Activated CD4-positive, alpha-beta T cell treated with anti-CD3 and anti-CD28 coated beads, Interleukin-2, amount 10 ng/mL, durations not matched to agents 7 days and 5 days (primary cell): ENCODE measurements at regions not wholly inside any gene's neighbourhood (a gene's known extent, or its start where the extent isn't known, plus 50 kb on each side); places are given as distances from the start of the nearest gene placed in this dataset.

ENCODE experiments used
- CTCF ChIA-PET: fragments of 350-600 bp; sonication (Branson Sonifier 250); formaldehyde crosslinking; loops from one replicate; lab custom pipeline; 2021; ENCODE audit warnings: antibody characterized with exemption; lab: Charles Lee
- POLR2A ChIA-PET: fragments of 350-600 bp; sonication (Branson Sonifier 250); formaldehyde crosslinking; loops from one replicate; lab custom pipeline; 2021; ENCODE audit warnings: antibody characterized with exemption; lab: Charles Lee
- DNase-seq: peaks from one replicate; pipeline ENCODE4 v3.0.0-alpha.2; 2020
- H3K27ac Mint-ChIP-seq: one replicate; pipeline ENCODE4 v1.8.0; 2021; ENCODE audit warnings: mild to moderate bottlenecking, moderate library complexity, mixed read lengths
- H3K27me3 Mint-ChIP-seq: one replicate; pipeline ENCODE4 v1.8.0; 2021; ENCODE audit warnings: mixed read lengths
- H3K36me3 Mint-ChIP-seq: one replicate; pipeline ENCODE4 v1.8.0; 2021; ENCODE audit warnings: low read depth, mixed read lengths
- H3K4me1 Mint-ChIP-seq: one replicate; pipeline ENCODE4 v1.8.0; 2021; ENCODE audit warnings: mixed read lengths
- H3K4me3 Mint-ChIP-seq: one replicate; pipeline ENCODE4 v1.8.0; 2021; ENCODE audit warnings: mild to moderate bottlenecking, moderate library complexity, mixed read lengths
- H3K9me3 Mint-ChIP-seq: one replicate; pipeline ENCODE4 v1.8.0; 2021; ENCODE audit warnings: mixed read lengths

DNA sequence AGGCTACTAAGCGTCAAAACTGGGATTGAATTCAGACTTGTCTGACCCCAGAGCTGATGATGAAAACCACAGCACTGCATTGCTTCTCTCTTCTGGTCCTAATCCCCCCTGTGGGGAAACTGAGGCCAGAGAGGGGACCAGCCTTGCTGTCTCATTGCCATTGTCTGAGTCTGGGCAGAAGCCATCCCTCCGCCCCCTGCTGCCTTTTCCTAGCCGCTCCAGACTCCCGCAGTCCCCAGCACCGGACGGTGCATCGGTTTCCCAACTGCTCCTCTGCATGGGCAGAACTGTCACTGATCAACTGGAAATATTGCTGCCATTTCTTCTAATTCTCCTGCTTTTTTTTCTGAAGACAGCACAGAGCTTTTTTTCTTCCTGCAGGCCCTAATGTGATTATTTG lies 157.4 kb downstream of the ACTL8 start:
- Mint-ChIP-seq H3K4me3 (no peak overlapping the region), H3K27ac (no peak overlapping the region), H3K27me3 (peaks cover 24% of the 10 kb centered on the region), H3K4me1 (no peaks in the 10 kb centered on the region), H3K9me3 (no peaks in the 10 kb centered on the region), H3K36me3 (no peaks in the 10 kb centered on the region)
- no peak for DNase-seq
- POLR2A ChIA-PET, result no interaction called here
- CTCF ChIA-PET, result no interaction called here

DNA sequence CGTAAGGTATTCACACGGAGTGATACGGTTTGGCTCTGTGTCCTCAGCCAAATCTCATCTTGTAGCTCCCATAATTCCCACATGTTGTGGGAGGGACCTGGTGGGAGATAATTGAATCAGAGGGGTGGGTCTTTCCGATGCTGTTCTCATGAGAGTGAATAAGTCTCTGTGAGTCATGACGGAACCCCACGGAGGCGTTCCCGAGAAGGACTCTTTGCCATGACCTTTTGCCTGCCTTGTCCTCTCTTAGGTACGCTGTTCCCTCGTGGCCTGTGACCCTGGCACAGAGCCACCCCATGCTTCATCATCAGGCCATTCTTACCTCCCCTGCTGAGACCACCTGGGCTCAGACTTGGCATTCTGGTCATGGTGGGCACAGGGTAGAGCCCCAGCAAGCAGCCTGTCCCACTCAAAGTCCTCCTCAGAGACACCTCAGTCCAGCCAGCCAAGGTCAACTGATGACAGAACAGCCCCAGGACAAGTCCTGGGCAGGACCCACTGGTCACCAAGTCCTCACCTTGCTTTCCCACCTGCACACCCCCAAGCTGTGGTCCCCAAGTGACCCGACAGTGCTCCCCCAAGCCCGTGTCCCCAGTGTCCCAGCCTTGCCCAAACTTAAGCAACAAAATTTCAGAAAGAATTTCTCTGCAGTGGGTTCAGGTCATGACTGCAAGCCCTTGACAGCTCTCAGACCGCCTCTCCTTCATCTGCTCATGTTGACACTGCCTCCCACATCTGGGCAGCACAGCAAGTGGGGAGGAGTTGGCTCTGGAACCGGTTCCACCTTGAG lies 158.4 kb downstream of the ACTL8 start:
- CTCF ChIA-PET, result no interaction called here
- no peaks in the 10 kb centered on the region for H3K4me1 Mint-ChIP-seq
- no peaks in the 10 kb centered on the region for H3K9me3 Mint-ChIP-seq
- peaks cover 17% of the 10 kb centered on the region for H3K27me3 Mint-ChIP-seq
- no peak overlapping the region for H3K27ac Mint-ChIP-seq
- H3K4me3 Mint-ChIP-seq, result no peak overlapping the region
- no peaks in the 10 kb centered on the region for H3K36me3 Mint-ChIP-seq
- POLR2A ChIA-PET, result no interaction called here
- DNase-seq, result no peak

DNA sequence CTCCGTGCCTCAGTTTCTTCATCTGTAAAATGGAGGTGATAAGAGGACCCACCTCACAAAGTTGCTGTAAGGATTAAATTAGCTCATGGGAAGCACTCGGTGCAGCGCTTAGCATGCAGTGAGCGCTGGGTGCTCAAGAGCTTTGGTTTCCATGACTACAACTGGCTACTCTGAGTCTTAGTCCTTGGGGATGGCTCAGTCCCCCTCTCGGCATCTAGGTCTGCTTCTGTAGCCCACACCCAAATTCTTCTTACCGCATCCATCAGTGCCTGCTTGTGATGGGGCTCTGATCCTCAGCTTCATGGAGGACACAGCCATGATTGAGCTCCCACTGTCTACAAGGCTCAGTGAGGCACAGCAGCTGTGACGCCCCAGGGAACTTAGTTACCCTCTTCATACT lies 159.0 kb downstream of the ACTL8 start:
- Mint-ChIP-seq H3K27ac (no peak overlapping the region), H3K27me3 (peaks cover 17% of the 10 kb centered on the region), H3K4me1 (no peaks in the 10 kb centered on the region), H3K4me3 (no peak overlapping the region), H3K36me3 (no peaks in the 10 kb centered on the region), H3K9me3 (no peaks in the 10 kb centered on the region)
- no peak for DNase-seq
- ChIA-PET POLR2A (no interaction called here), CTCF (no interaction called here)

DNA sequence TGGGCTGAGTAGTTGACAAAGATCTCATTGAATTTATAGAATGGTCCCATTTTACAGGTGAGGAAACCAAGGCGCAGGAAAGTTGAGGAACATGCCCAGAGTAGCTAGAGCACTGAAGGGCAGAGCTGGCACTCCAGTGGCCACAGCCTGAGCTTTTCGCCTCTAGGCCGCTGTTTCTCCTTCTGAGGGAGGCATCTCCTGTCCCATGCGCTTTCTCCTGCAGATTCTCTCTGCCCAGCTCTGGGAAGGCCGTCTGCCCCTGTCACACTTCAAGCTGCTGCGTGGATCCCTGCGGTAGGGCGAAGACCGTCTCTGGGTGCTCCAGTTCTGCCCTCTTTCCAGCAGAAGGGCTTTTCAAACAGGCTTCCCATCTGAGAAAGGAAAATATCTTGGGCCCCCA lies 159.9 kb downstream of the ACTL8 start:
- no peak overlapping the region for H3K27ac Mint-ChIP-seq
- POLR2A ChIA-PET, result no interaction called here
- CTCF ChIA-PET, result no interaction called here

DNA sequence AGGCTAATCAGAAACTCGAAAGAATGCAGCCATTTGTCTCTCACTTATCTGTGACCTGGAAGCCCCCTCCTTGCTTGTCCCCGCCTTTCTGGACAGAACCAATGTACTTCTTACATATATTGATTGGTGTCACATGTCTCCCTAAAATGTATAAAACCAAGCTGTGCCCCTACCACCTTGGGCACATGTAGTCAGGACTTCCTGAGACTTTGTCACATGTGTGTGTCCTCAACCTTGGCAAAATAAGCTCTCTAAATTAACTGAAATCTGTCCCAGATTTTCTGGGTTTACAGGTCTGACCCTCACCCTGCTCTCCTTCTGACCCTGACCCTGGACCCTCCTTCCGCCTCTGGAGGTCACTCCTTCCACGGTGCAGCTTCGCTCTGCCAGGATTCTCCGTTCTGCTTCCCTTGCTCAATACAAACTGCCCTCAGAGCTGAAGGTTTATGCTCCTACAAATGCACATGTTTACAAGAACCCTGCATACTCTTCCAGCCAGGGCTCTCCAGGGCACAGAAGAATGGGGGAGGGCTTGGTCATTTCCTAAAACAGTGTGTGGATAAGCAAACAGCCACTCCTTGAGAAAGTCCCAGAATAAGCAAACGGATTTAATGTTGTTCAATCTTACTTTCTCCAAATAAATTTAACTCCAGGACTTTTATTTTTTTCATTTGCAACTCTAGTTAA lies 160.5 kb downstream of the ACTL8 start:
- no peak for DNase-seq
- CTCF ChIA-PET, result no interaction called here
- no peaks in the 10 kb centered on the region for H3K36me3 Mint-ChIP-seq
- no peak overlapping the region for H3K4me3 Mint-ChIP-seq
- H3K27ac Mint-ChIP-seq, result no peak overlapping the region
- POLR2A ChIA-PET, result no interaction called here
- no peaks in the 10 kb centered on the region for H3K4me1 Mint-ChIP-seq
- peaks cover 9% of the 10 kb centered on the region for H3K27me3 Mint-ChIP-seq
- no peaks in the 10 kb centered on the region for H3K9me3 Mint-ChIP-seq

More for the DNA sequence above, 159.9 kb downstream of the ACTL8 start:
- Mint-ChIP-seq H3K4me1 (no peaks in the 10 kb centered on the region), H3K9me3 (no peaks in the 10 kb centered on the region), H3K4me3 (no peak overlapping the region), H3K36me3 (no peaks in the 10 kb centered on the region), H3K27me3 (peaks cover 13% of the 10 kb centered on the region)
- no peak for DNase-seq

DNA sequence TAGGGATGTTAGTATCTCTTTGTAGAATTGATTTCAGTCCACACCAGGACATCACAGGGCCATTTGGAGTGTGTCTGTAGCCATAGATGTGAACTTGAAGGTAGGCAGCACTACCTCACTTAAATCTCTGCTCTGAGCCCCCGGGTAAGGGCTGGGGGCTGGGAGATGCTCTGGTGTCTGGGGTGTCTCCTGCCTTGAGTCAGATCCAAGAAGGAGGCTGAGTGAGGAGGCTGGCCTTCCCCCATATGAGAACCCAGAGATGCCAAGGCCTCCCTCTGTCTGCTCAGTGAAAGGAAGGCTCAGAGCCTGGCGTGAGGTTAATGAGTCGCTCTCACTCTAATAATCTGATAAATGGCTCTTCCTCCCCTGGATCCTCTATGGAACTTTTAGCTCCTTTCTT lies 161.6 kb downstream of the ACTL8 start:
- DNase-seq, result no peak
- H3K9me3 Mint-ChIP-seq, result no peaks in the 10 kb centered on the region
- no peaks in the 10 kb centered on the region for H3K4me1 Mint-ChIP-seq
- H3K4me3 Mint-ChIP-seq, result no peak overlapping the region
- H3K27ac Mint-ChIP-seq, result no peak overlapping the region
- POLR2A ChIA-PET, result no interaction called here
- CTCF ChIA-PET, result no interaction called here
- H3K27me3 Mint-ChIP-seq, result peaks cover 7% of the 10 kb centered on the region
- no peaks in the 10 kb centered on the region for H3K36me3 Mint-ChIP-seq

DNA sequence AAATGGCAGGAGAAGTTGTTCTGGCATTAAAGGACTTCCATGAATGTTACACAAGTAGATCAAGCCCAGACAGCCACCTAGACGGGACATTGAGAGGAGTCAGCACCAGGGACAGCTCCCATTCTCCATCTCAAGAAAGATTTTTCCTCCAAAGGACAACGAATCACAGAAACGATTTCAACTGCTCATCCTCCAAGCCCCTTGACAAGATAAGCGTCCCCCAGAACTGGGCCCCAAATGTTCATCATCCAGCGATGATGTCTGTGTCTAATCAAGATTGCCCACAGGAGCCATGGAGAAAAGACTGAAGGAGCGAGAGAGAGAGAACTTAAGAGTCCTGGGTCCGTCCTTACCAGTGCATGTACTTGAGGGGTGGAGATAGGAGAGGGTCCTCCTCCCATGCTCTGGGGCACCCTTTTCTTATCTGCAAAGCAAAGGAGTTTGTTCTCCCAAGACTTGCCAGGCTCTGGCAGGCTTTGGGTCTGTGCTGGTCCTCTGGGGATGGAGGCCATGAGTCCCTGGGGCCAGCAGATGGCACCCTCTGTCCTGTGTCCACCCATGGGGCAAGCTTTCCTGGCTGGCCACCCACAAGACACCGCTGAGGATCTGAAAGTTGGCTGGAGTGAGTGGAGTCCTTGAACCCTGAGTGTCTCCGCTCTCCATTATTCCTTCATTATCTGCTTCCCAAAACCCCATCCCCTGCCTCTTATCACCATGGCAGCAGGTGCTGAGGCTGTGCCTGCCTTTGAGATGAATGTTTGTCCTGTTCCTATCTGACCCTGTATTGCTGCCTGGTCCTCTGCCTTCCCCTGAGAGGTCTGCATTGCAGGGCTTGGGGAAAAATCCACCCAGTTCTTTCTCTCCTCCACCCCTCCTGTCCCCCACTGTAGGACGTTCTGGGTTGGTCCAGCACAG lies 164.6 kb downstream of the ACTL8 start:
- H3K4me3 Mint-ChIP-seq, result no peak overlapping the region
- CTCF ChIA-PET, result no interaction called here
- H3K4me1 Mint-ChIP-seq, result no peaks in the 10 kb centered on the region
- H3K36me3 Mint-ChIP-seq, result no peaks in the 10 kb centered on the region
- POLR2A ChIA-PET, result no interaction called here
- peaks cover 7% of the 10 kb centered on the region for H3K27me3 Mint-ChIP-seq
- DNase-seq, result peak; percentile 26
- H3K9me3 Mint-ChIP-seq, result no peaks in the 10 kb centered on the region
- H3K27ac Mint-ChIP-seq, result no peak overlapping the region

DNA sequence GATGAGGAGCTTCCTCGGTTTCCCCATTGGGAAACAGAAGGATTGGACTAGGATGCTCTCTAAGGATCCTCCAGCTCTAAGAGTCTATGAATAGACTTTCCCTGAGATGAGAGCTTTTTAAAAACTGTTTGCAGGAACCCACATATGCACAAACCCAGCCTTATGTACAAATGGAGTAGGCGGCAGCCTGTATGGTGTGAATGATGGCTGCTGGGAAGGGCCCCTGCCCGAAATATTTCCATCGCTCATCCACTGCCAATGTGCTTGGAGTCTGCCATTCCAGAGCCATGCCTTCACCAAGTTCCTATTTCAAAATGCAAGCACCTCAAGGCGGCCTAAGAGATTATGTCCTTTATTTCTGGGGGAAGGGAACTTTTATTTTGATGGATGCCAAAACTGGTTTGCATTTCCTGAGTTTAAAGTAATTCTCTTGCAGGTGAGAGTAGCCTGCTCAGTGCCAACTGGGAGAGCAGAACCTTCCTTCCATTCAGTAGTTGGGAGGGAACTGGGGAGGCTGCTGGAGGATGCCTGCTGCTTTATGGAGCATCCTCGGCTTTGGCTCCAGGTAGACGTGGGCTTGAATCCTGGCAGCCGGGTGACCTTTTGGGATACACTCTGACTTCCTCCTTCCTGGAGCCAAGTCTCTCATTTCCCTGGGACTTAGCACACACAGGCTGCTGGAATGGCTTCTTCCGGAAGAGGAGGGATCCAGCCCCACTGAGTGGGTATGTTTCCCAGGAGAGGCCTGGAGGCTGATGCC lies 165.9 kb downstream of the ACTL8 start:
- H3K36me3 Mint-ChIP-seq, result no peaks in the 10 kb centered on the region
- H3K4me3 Mint-ChIP-seq, result no peak overlapping the region
- H3K9me3 Mint-ChIP-seq, result no peaks in the 10 kb centered on the region
- no peaks in the 10 kb centered on the region for H3K4me1 Mint-ChIP-seq
- ChIA-PET POLR2A (no interaction called here), CTCF (no interaction called here)
- DNase-seq, result no peak
- no peak overlapping the region for H3K27ac Mint-ChIP-seq
- H3K27me3 Mint-ChIP-seq, result no peaks in the 10 kb centered on the region

DNA sequence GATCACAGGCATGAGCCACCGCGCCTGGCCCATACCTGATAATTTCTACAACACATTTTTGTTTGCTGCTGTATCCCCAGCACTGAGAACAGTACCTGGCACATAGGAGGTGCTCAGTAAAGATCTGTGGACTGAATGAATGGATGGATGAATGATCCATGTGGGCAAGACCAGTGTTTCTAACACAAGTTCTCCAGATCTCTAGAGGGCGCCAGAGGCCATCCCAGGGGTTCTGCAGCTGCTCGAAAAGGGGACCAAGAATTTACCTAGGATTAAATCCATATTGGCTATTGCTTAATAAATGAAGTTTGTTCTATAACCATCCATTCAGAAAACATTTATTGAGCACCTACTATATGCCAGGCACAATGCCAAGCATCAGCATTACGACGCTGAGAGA lies 167.7 kb downstream of the ACTL8 start:
- H3K9me3 Mint-ChIP-seq, result no peaks in the 10 kb centered on the region
- H3K4me1 Mint-ChIP-seq, result no peaks in the 10 kb centered on the region
- H3K27me3 Mint-ChIP-seq, result no peaks in the 10 kb centered on the region
- H3K4me3 Mint-ChIP-seq, result no peak overlapping the region
- POLR2A ChIA-PET, result no interaction called here
- CTCF ChIA-PET, result no interaction called here
- no peaks in the 10 kb centered on the region for H3K36me3 Mint-ChIP-seq
- DNase-seq, result peak; percentile 12
- H3K27ac Mint-ChIP-seq, result no peak overlapping the region

DNA sequence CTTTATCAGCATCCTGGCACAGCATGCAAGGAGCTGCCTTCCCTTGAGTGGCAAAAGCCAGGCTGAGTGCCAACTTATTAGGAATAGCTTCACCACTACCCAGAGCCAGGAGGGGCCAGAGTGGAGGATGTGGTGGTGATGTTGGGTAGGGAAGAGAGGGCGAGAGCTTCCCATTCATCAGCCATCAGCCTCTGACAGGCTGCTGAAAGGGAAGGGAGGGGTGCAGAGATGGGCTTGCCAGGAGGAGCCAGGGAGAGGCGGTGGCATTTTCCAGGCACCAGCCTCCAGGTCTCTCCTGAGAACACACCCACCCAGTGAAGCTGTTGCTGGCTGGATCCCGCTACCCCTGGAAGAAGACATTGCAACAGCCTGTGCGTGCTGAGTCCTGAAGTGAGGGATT lies 168.5 kb downstream of the ACTL8 start:
- CTCF ChIA-PET, result no interaction called here
- no peaks in the 10 kb centered on the region for H3K9me3 Mint-ChIP-seq
- H3K36me3 Mint-ChIP-seq, result no peaks in the 10 kb centered on the region
- no peak overlapping the region for H3K4me3 Mint-ChIP-seq
- no peaks in the 10 kb centered on the region for H3K4me1 Mint-ChIP-seq
- POLR2A ChIA-PET, result no interaction called here
- H3K27ac Mint-ChIP-seq, result no peak overlapping the region
- DNase-seq, result no peak
- H3K27me3 Mint-ChIP-seq, result no peaks in the 10 kb centered on the region

DNA sequence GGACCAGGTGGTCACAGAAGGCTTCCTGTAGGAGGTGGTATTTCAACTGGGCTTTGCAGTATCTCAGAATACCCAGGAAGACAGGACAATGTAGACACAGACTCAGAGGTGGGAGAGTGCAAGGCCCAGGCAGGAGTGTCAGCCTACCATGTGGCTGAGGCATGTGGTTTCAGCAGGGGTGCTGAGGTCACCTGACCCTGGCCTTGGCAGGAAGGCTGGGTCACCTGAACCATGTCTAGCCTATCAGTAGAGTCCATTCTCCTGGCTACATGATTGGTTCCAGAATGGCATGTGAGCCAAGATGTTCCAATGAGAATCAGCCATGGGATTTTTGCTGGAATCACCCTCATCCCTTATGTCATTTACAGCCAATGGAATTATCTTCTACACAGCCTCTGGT lies 169.4 kb downstream of the ACTL8 start:
- CTCF ChIA-PET, result no interaction called here
- H3K4me3 Mint-ChIP-seq, result no peak overlapping the region
- H3K4me1 Mint-ChIP-seq, result no peaks in the 10 kb centered on the region
- no peaks in the 10 kb centered on the region for H3K27me3 Mint-ChIP-seq
- DNase-seq, result no peak
- no peaks in the 10 kb centered on the region for H3K9me3 Mint-ChIP-seq
- POLR2A ChIA-PET, result no interaction called here
- no peaks in the 10 kb centered on the region for H3K36me3 Mint-ChIP-seq
- no peak overlapping the region for H3K27ac Mint-ChIP-seq

DNA sequence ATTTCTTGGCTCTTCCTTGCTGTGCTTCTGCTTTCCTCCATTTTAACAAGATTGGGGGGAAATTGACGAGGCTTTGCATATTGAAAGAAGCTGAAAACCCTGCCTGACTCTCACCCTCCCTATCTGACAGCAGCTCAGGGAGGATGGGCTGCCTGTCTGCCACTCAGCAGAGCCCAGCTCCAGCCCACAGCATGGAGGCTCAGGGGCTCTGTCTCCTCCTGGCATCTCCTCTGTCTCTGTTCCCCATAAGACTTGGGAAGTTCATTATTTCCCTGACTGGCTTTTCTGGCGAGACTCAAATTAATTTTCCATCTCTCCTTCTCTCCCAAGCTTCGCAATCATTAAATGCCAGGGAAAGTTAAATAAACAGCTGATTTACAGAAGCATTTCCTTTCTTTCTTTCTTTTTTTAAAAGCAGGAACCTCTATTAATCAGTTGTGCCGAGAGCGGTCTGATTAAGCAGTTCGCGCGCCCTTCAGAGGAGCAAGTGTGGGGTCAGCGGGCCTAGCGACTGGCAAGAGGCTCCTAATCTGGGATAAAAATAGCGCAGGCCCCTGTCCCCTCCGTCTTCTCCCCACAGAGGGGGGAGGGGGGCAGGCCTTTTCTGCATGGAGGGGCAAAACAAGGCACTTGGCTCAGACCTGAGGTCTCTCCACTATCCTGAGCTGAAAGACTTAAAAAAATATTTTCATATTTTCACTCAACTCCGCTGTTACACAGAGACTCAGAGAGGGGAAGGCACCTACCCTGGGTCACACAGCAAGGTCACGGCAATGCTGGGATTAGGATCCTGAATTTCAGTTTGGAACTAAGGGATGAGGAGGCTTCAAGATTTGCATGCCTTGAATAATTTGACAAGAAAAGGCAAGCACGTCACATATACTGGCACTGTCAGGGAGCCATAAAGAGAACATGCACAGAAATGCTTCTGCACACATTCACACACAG lies 170.4 kb downstream of the ACTL8 start:
- CTCF ChIA-PET, result no interaction called here
- POLR2A ChIA-PET, result no interaction called here
- DNase-seq, result no peak
- Mint-ChIP-seq H3K4me3 (no peak overlapping the region), H3K4me1 (no peaks in the 10 kb centered on the region), H3K36me3 (no peaks in the 10 kb centered on the region), H3K27ac (no peak overlapping the region), H3K27me3 (no peaks in the 10 kb centered on the region), H3K9me3 (no peaks in the 10 kb centered on the region)
